GM23248 (cell line): ENCODE measurements at regions not wholly inside any gene's neighbourhood (a gene's known extent, or its start where the extent isn't known, plus 50 kb on each side); places are given as distances from the start of the nearest gene placed in this dataset.
A peak's percentile ranks its signal among the peaks of the same experiment; 100 is the strongest.

Experiments
- DNase-seq: peaks from one replicate; pipeline ENCODE4 v3.0.0-alpha.2; 2015
- H2AFZ ChIP-seq: fragments of 200-600 bp; sonication (generic); 2 replicates; pipeline ENCODE4 v1.6.1; 2016; ENCODE audit warnings: antibody characterized with exemption
- H3F3A ChIP-seq: fragments of 200-600 bp; sonication (generic); 2 replicates; pipeline ENCODE4 v1.6.1; 2016; ENCODE audit warnings: mild to moderate bottlenecking, antibody characterized with exemption, mixed run types; ENCODE audit not compliant: insufficient read depth
- H3K27ac ChIP-seq: fragments of 200-600 bp; sonication (generic); 2 replicates; pipeline ENCODE4 v1.5.1; 2016; ENCODE audit warnings: mild to moderate bottlenecking
- H3K27me3 ChIP-seq: fragments of 200-600 bp; sonication (generic); replicated peaks from 2 replicates; pipeline ENCODE4 v1.6.1; 2016; ENCODE audit warnings: mild to moderate bottlenecking; ENCODE audit not compliant: insufficient read depth
- H3K36me3 ChIP-seq: fragments of 200-600 bp; sonication (generic); 2 replicates; pipeline ENCODE4 v1.6.1; 2016; ENCODE audit warnings: low read depth, mild to moderate bottlenecking
- H3K4me1 ChIP-seq: fragments of 200-600 bp; sonication (generic); 2 replicates; pipeline ENCODE4 v1.6.1; 2016; ENCODE audit warnings: mild to moderate bottlenecking; ENCODE audit not compliant: insufficient read depth
- H3K4me2 ChIP-seq: fragments of 200-600 bp; sonication (generic); one replicate; pipeline ENCODE4 v1.6.1; 2016; ENCODE audit warnings: mild to moderate bottlenecking; ENCODE audit not compliant: unreplicated experiment
- H3K4me3 ChIP-seq: fragments of 200-600 bp; sonication (generic); 2 replicates; pipeline ENCODE4 v1.5.1; 2016; ENCODE audit warnings: mild to moderate bottlenecking
- H3K79me2 ChIP-seq: fragments of 200-600 bp; sonication (generic); 2 replicates; pipeline ENCODE4 v1.6.1; 2016; ENCODE audit warnings: mild to moderate bottlenecking; ENCODE audit not compliant: insufficient read depth
- H3K9ac ChIP-seq: fragments of 200-600 bp; sonication (generic); 2 replicates; pipeline ENCODE4 v1.6.1; 2016; ENCODE audit warnings: mild to moderate bottlenecking
- H3K9me2 ChIP-seq: fragments of 200-600 bp; sonication (generic); 2 replicates; pipeline ENCODE4 v1.6.1; 2016; ENCODE audit warnings: mixed run types, mild to moderate bottlenecking, moderate library complexity; ENCODE audit not compliant: insufficient read depth
- H3K9me3 ChIP-seq: fragments of 200-600 bp; sonication (generic); one replicate; pipeline ENCODE4 v1.6.1; 2017; ENCODE audit warnings: low read depth
- H4K20me1 ChIP-seq: fragments of 200-600 bp; sonication (generic); 2 replicates; pipeline ENCODE4 v1.6.0; 2016; ENCODE audit not compliant: insufficient read depth
- EZH2 ChIP-seq: fragments of 200-600 bp; sonication (generic); IDR thresholded peaks from 2 replicates; pipeline ENCODE4 v1.6.1; 2018; ENCODE audit warnings: antibody characterized with exemption, mild to moderate bottlenecking; ENCODE audit not compliant: insufficient read depth, poor library complexity, severe bottlenecking
- EZH2phosphoT487 ChIP-seq: fragments of 200-600 bp; sonication (generic); IDR thresholded peaks from 2 replicates; pipeline ENCODE4 v1.6.1; 2018; ENCODE audit warnings: antibody characterized with exemption, moderate library complexity, mild to moderate bottlenecking, low read depth; ENCODE audit not compliant: insufficient read depth
- WGBS, 2 experiments: methylation state at CpG; one replicate each; pipeline ENCODE4 v1.1.6; 2015 to 2017; ENCODE audit warnings: low lambda C conversion rate in 2 of 2, low coverage in 1 of 2; ENCODE audit errors: missing lambda C conversion rate in 2 of 2; 5-methylcytosine and 5-hydroxymethylcytosine counted together
- in situ Hi-C: fragments of 300-500 bp; cut with MboI; formaldehyde crosslinking; loops from 2 replicates; pipeline ENCODE4 v1.15.0; 2020

DNA sequence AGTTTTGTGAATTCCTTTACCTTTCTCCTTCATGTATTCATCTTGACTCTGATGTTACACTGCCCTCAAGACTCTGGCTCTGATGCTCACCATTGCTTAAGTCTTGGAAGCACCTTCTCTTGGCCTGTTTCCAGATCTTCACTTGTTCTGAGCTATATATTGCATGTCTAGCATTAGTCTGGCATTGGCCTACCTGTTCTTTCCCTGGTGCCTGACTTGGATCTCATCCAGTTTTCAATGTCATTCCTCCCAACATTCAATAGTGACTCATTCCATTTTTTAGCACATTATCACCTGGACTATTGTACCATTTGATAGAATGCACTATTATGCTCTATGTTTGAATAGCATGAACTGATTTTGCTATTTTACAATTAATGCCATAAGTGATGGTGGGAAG, 127.3 kb upstream of the NYAP2 start:
- no peaks in the 10 kb centered on the region for H4K20me1 ChIP-seq
- no peaks in the 10 kb centered on the region for H3K9me2 ChIP-seq
- no peak overlapping the region for H2AFZ ChIP-seq
- no peak for DNase-seq
- no peak for TF ChIP-seq EZH2phosphoT487
- TF ChIP-seq EZH2 = no peak
- H3K4me1 ChIP-seq = no peaks in the 10 kb centered on the region
- H3K4me2 ChIP-seq = no peak overlapping the region
- no peaks in the 10 kb centered on the region for H3F3A ChIP-seq
- no peaks in the 10 kb centered on the region for H3K79me2 ChIP-seq
- no peak overlapping the region for H3K27ac ChIP-seq
- no peak overlapping the region for H3K4me3 ChIP-seq
- H3K36me3 ChIP-seq = no peaks in the 10 kb centered on the region
- no peaks in the 10 kb centered on the region for H3K9me3 ChIP-seq
- H3K9ac ChIP-seq = no peak overlapping the region
- H3K27me3 ChIP-seq = no peaks in the 10 kb centered on the region
- in situ Hi-C loops = no loop called here

DNA sequence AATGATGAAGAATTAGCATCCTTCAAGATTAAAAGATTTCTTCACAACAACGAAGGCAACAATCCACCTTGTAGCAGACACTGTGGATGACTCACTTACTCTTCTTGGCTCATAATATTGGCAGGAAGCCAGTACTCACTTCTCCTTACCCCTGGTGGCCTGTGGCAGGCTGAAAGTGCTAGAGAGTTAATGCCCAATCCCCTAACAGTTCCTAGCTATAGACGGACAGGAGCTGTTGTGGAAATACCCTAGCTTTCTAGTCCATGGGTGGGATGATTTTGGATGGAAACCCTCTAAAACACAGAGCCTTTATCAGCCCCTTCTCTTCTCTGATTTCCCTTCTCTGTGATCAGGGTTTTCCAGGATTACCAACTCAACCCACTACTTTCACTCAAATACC, 128.6 kb upstream of the NYAP2 start:
- peak; percentile 67 for DNase-seq
- Histone ChIP-seq H3F3A (no peaks in the 10 kb centered on the region), H3K27ac (no peak overlapping the region), H3K9me3 (no peaks in the 10 kb centered on the region), H3K4me3 (no peak overlapping the region), H3K36me3 (no peaks in the 10 kb centered on the region), H4K20me1 (no peaks in the 10 kb centered on the region), H3K4me1 (no peaks in the 10 kb centered on the region), H3K9ac (no peak overlapping the region), H3K79me2 (no peaks in the 10 kb centered on the region), H3K27me3 (no peaks in the 10 kb centered on the region), H3K4me2 (no peak overlapping the region), H2AFZ (no peak overlapping the region), H3K9me2 (no peaks in the 10 kb centered on the region)
- no peak for TF ChIP-seq EZH2phosphoT487
- no peak for TF ChIP-seq EZH2
- WGBS, 2 experiments = 9 to 19% methylated on average over 2 of the region's 2 CpGs
- in situ Hi-C loops = no loop called here

DNA sequence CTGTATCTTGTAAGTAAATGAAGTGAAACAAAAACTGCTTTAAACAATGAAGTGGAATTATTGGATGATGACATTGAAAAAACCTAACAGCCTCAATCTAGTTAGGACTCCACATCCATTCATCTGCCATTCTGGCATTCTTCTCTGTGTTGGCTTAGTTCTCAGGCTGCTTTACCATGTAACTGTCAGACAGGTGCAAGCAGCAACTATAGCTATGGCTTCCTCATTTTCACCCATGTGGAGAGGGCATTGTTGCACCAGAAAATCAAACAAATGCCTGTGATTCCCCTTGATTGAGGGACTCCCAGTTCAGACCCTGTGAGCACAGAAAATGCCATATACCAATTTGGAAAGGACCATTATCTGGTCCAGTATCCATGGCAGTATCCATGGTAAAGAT, 129.5 kb upstream of the NYAP2 start:
- no peak for TF ChIP-seq EZH2phosphoT487
- TF ChIP-seq EZH2 = no peak
- Histone ChIP-seq H3K9me3 (no peaks in the 10 kb centered on the region), H3K4me1 (no peaks in the 10 kb centered on the region), H3K27me3 (no peaks in the 10 kb centered on the region), H3K9ac (no peak overlapping the region), H4K20me1 (no peaks in the 10 kb centered on the region), H3K4me3 (no peak overlapping the region), H3K4me2 (no peak overlapping the region), H3K79me2 (no peaks in the 10 kb centered on the region), H3K36me3 (no peaks in the 10 kb centered on the region), H2AFZ (no peak overlapping the region), H3F3A (no peaks in the 10 kb centered on the region), H3K9me2 (no peaks in the 10 kb centered on the region), H3K27ac (no peak overlapping the region)
- DNase-seq = no peak
- in situ Hi-C loops = no loop called here

DNA sequence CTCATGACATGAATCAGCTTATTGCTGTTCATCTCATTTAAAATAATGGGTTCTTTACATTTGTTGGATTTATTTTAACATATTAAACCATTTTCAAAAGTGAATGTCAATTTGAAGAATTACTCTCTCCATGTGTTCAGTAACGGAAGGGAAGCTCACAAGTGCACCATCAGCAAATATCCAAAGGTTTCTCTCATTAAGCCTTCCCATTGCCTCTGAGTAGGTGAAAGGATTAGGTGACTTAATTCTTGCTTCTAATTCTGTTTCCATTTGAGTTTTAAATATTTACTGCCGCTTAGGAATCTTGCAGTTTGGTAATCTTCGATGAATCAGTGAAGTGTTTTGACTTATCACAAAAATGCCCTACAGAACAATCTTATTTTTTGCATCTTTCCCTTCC, 145.1 kb upstream of the NYAP2 start:
- no peak for TF ChIP-seq EZH2phosphoT487
- TF ChIP-seq EZH2 = no peak
- H2AFZ ChIP-seq = no peak overlapping the region
- H3K9ac ChIP-seq = no peak overlapping the region
- H3K9me2 ChIP-seq = no peaks in the 10 kb centered on the region
- no peak overlapping the region for H3K4me2 ChIP-seq
- no peak overlapping the region for H3K4me3 ChIP-seq
- 63 to 70% methylated on average over 3 of the region's 3 CpGs for WGBS, 2 experiments
- no peaks in the 10 kb centered on the region for H3K36me3 ChIP-seq
- in situ Hi-C loops = no loop called here
- no peaks in the 10 kb centered on the region for H3K4me1 ChIP-seq
- no peak for DNase-seq
- H4K20me1 ChIP-seq = no peaks in the 10 kb centered on the region
- H3K9me3 ChIP-seq = no peaks in the 10 kb centered on the region
- H3K79me2 ChIP-seq = no peaks in the 10 kb centered on the region
- no peak overlapping the region for H3K27ac ChIP-seq
- no peaks in the 10 kb centered on the region for H3F3A ChIP-seq
- no peaks in the 10 kb centered on the region for H3K27me3 ChIP-seq

DNA sequence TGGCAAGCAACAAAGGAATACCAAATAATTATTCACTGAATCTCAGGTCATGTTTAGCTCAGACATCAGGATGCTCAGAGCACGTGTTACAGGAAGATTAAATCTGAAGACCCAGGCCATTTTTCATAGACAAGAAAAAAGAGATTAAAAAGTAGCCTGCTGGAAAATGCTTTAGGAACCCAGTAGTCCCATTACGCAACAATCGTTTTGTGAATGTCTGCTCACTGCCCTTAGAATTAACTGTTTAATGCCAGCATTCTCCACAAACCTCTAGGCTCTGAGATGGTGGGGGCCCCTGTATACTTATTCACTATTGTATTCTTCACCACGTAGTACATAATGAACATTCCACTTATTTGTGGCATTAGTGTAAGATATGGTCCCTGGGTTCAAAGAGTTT, 154.6 kb upstream of the NYAP2 start:
- DNase-seq = no peak
- Histone ChIP-seq H3K27me3 (no peaks in the 10 kb centered on the region), H3K9me2 (no peaks in the 10 kb centered on the region), H3K4me3 (no peak overlapping the region), H3K36me3 (no peaks in the 10 kb centered on the region), H3K27ac (no peak overlapping the region), H3F3A (no peaks in the 10 kb centered on the region), H2AFZ (no peak overlapping the region), H3K79me2 (no peaks in the 10 kb centered on the region), H3K4me2 (no peak overlapping the region), H3K9me3 (no peaks in the 10 kb centered on the region), H3K4me1 (no peaks in the 10 kb centered on the region), H4K20me1 (no peaks in the 10 kb centered on the region), H3K9ac (no peak overlapping the region)
- TF ChIP-seq EZH2 (no peak), EZH2phosphoT487 (no peak)
- 22% methylated on average over 4 of the region's 4 CpGs for WGBS, 2 experiments
- in situ Hi-C loops = no loop called here
